Hematopoietic multipotent progenitor cell treated with erythropoietin and hydrocortisone succinate and interleukin-3 and kit ligand, for 15 days (in vitro differentiated cells): ENCODE measurements at regions not wholly inside any gene's neighbourhood (a gene's known extent, or its start where the extent isn't known, plus 50 kb on each side); places are given as distances from the start of the nearest gene placed in this dataset.
"Not testable (repeated sequence)": the region's sequence is repeated elsewhere in the genome, so short reads cannot be mapped to it uniquely, and the experiment has no call there.

Experiments used
- DNase-seq: peaks from one replicate; pipeline ENCODE4 v3.0.0-alpha.2; 2015; ENCODE audit warnings: low spot score

GRCh38 chr15:88995449-88995848, 82.3 kb upstream of the MFGE8 start:
- DNase-seq, result no peak

GRCh38 chr15:88997531-88997930, 84.4 kb upstream of the MFGE8 start:
- DNase-seq, result no peak

GRCh38 chr15:88998980-88999713, 86.0 kb upstream of the MFGE8 start:
- DNase-seq, result no peak

- DNase-seq, result not testable (repeated sequence)
Measured at GRCh38 chr15:89001708-89002275, 86.5 kb upstream of the ABHD2 start.

- no peak for DNase-seq
Measured at GRCh38 chr15:89002281-89002761, 85.9 kb upstream of the ABHD2 start.

- no peak for DNase-seq
Measured at GRCh38 chr15:89002830-89003229, 85.4 kb upstream of the ABHD2 start.

- DNase-seq, result no peak
Measured at GRCh38 chr15:89003865-89004725, 84.2 kb upstream of the ABHD2 start.

- DNase-seq, result no peak
Measured at GRCh38 chr15:89004726-89005030, 83.6 kb upstream of the ABHD2 start.

GRCh38 chr15:89007527-89007926, 80.7 kb upstream of the ABHD2 start:
- DNase-seq, result not testable (repeated sequence)

- no peak for DNase-seq
Measured at GRCh38 chr15:89007989-89008388, 80.3 kb upstream of the ABHD2 start.

- no peak for DNase-seq
Measured at GRCh38 chr15:89009080-89009479, 79.2 kb upstream of the ABHD2 start.

- no peak for DNase-seq
Measured at GRCh38 chr15:89015412-89016097, 72.7 kb upstream of the ABHD2 start.

- DNase-seq, result no peak
Measured at GRCh38 chr15:89016549-89017041, 71.7 kb upstream of the ABHD2 start.

- peak; percentile 46 for DNase-seq
Measured at GRCh38 chr15:89017370-89018066, 70.7 kb upstream of the ABHD2 start.

- DNase-seq, result no peak
Measured at GRCh38 chr15:89018207-89018606, 70.0 kb upstream of the ABHD2 start.

- no peak for DNase-seq
Measured at GRCh38 chr15:89019436-89019835, 68.8 kb upstream of the ABHD2 start.

GRCh38 chr15:89021224-89021623, 67.0 kb upstream of the ABHD2 start:
- no peak for DNase-seq

- DNase-seq, result not testable (repeated sequence)
Measured at GRCh38 chr15:89021886-89022285, 66.4 kb upstream of the ABHD2 start.

GRCh38 chr15:89023311-89023961, 64.8 kb upstream of the ABHD2 start:
- no peak for DNase-seq

GRCh38 chr15:89024418-89024817, 63.8 kb upstream of the ABHD2 start:
- DNase-seq, result no peak

- no peak for DNase-seq
Measured at GRCh38 chr15:89026167-89026566, 62.1 kb upstream of the ABHD2 start.
